Neuronal stem cell (in vitro differentiated cells): ENCODE measurements at regions not wholly inside any gene's neighbourhood (a gene's known extent, or its start where the extent isn't known, plus 50 kb on each side); places are given as distances from the start of the nearest gene placed in this dataset.

Source experiments
- DNase-seq: peaks from one replicate; pipeline ENCODE4 v3.0.0-alpha.2; 2013; ENCODE audit warnings: low spot score
- H2AFZ ChIP-seq: one replicate; pipeline ENCODE4 v1.6.1; 2013; ENCODE audit warnings: mild to moderate bottlenecking, low read length, inconsistent platforms
- H2AK5ac ChIP-seq: 2 replicates; pipeline ENCODE4 v1.6.1; 2013; ENCODE audit warnings: low read depth, mild to moderate bottlenecking, inconsistent platforms, low read length, moderate library complexity, mixed read lengths
- H2BK120ac ChIP-seq: 2 replicates; pipeline ENCODE4 v1.6.1; 2013; ENCODE audit warnings: low read depth, mild to moderate bottlenecking, inconsistent platforms, low read length, moderate library complexity, mixed read lengths
- H2BK12ac ChIP-seq: one replicate; pipeline ENCODE4 v1.6.1; 2013; ENCODE audit warnings: low read length, inconsistent platforms
- H2BK15ac ChIP-seq: 2 replicates; pipeline ENCODE4 v1.6.1; 2013; ENCODE audit warnings: mild to moderate bottlenecking, low read length, inconsistent platforms, mixed read lengths
- H2BK5ac ChIP-seq: one replicate; pipeline ENCODE4 v1.6.1; 2013; ENCODE audit warnings: inconsistent platforms, mild to moderate bottlenecking, low read length, moderate library complexity
- H3K14ac ChIP-seq: one replicate; pipeline ENCODE4 v1.6.1; 2013; ENCODE audit warnings: low read length, inconsistent platforms
- H3K18ac ChIP-seq: 2 replicates; pipeline ENCODE4 v1.6.1; 2013; ENCODE audit warnings: low read length, inconsistent platforms
- H3K23ac ChIP-seq: 2 replicates; pipeline ENCODE4 v1.6.1; 2013; ENCODE audit warnings: low read depth, mild to moderate bottlenecking, mixed read lengths, low read length, inconsistent platforms; ENCODE audit not compliant: poor library complexity
- H3K27ac ChIP-seq: replicated peaks from 3 replicates; pipeline ENCODE4 v1.5.1; 2013; ENCODE audit warnings: low read length, inconsistent platforms
- H3K27me3 ChIP-seq, 3 experiments: 2 replicates each; pipeline ENCODE4 v1.6.1; 2013; ENCODE audit warnings: low read length in 3 of 3, mild to moderate bottlenecking in 2 of 3, inconsistent platforms in 1 of 3, low read depth in 1 of 3, mixed read lengths in 1 of 3, moderate library complexity in 1 of 3; ENCODE audit not compliant: control insufficient read depth in 3 of 3, insufficient read depth in 3 of 3
- H3K36me3 ChIP-seq, 2 donors: replicated peaks in 1 of 2; 2 replicates each; pipeline ENCODE4 v1.6.1; 2013; ENCODE audit warnings: low read length in 2 of 2; ENCODE audit not compliant: control insufficient read depth in 2 of 2, insufficient read depth in 2 of 2
- H3K4ac ChIP-seq: 2 replicates; pipeline ENCODE4 v1.6.1; 2013; ENCODE audit warnings: inconsistent platforms, mild to moderate bottlenecking, low read length, moderate library complexity
- H3K4me1 ChIP-seq, 2 donors: 1 replicate in 1 of 2; 2 replicates in 1 of 2; pipeline ENCODE4 v1.6.1; 2013; ENCODE audit warnings: low read length in 2 of 2, low read depth in 1 of 2; ENCODE audit not compliant: control insufficient read depth in 2 of 2, insufficient read depth in 1 of 2
- H3K4me2 ChIP-seq: one replicate; pipeline ENCODE4 v1.6.1; 2013; ENCODE audit warnings: mild to moderate bottlenecking, low read length, inconsistent platforms; ENCODE audit not compliant: insufficient read depth, poor library complexity, severe bottlenecking
- H3K4me3 ChIP-seq, 2 donors: 2 replicates each; pipeline ENCODE4 v1.5.1; 2013; ENCODE audit warnings: low read length in 2 of 2, mild to moderate bottlenecking in 2 of 2, inconsistent platforms in 1 of 2, moderate library complexity in 1 of 2
- H3K79me1 ChIP-seq: one replicate; pipeline ENCODE4 v1.6.1; 2013; ENCODE audit warnings: low read depth, mild to moderate bottlenecking, inconsistent platforms, low read length, moderate library complexity
- H3K9ac ChIP-seq: one replicate; pipeline ENCODE4 v1.6.1; 2013; ENCODE audit warnings: mild to moderate bottlenecking, low read depth, low read length, inconsistent platforms; ENCODE audit not compliant: poor library complexity
- H3K9me3 ChIP-seq, 2 donors: replicated peaks in 1 of 2; 2 replicates each; pipeline versions ENCODE3 to v1.6.1; 2013; ENCODE audit warnings: low read length in 2 of 2, mild to moderate bottlenecking in 2 of 2, inconsistent platforms in 1 of 2, low read depth in 1 of 2, mixed read lengths in 1 of 2, moderate library complexity in 1 of 2; ENCODE audit not compliant: control insufficient read depth in 2 of 2, insufficient read depth in 1 of 2
- H4K8ac ChIP-seq: one replicate; pipeline ENCODE4 v1.6.1; 2013; ENCODE audit warnings: low read depth, mild to moderate bottlenecking, inconsistent platforms, low read length, moderate library complexity
- H4K91ac ChIP-seq: one replicate; pipeline ENCODE4 v1.6.1; 2013; ENCODE audit warnings: low read length, low read depth, mild to moderate bottlenecking, inconsistent platforms; ENCODE audit not compliant: poor library complexity
- WGBS, 2 donors: extraction: QIAGEN DNeasy Blood & Tissue Kit; methylation state at CpG; one replicate each; pipeline ENCODE4 v1.1.7; 2013; ENCODE audit warnings: missing lambda C conversion rate in 2 of 2, mixed read lengths in 1 of 2; ENCODE audit not compliant: insufficient read length in 2 of 2, insufficient replicate concordance in 1 of 2; ENCODE audit errors: extremely low coverage in 2 of 2; 5-methylcytosine and 5-hydroxymethylcytosine counted together

- Histone ChIP-seq H3K9ac (no peak overlapping the region), H3K4ac (no peak overlapping the region), H3K79me1 (no peaks in the 10 kb centered on the region), H3K9me3 (no peaks in the 10 kb centered on the region), H2BK5ac (no peak overlapping the region), H2BK15ac (no peak overlapping the region), H3K27ac (no peak overlapping the region), H3K4me2 (no peak overlapping the region), H3K27me3 (no peaks in the 10 kb centered on the region), H2AK5ac (peak overlapping the region; percentile 20), H3K14ac (no peak overlapping the region), H3K4me1 (peaks cover 0 to 7% of the 10 kb centered on the region in 2 donors), H3K18ac (no peak overlapping the region), H4K91ac (no peak overlapping the region), H2BK120ac (no peak overlapping the region), H3K23ac (no peak overlapping the region), H3K4me3 (no peak overlapping the region), H2AFZ (no peak overlapping the region), H4K8ac (peak overlapping the region; percentile 44), H2BK12ac (no peak overlapping the region), H3K36me3 (no peaks in the 10 kb centered on the region)
- WGBS, 2 donors: no CpG with 5 or more reads among the region's 8 CpGs
- no peak for DNase-seq
Observed at GRCh38 chr5:68883436-68883835, 210.4 kb upstream of the SLC30A5 start.

GRCh38 chr5:68884144-68884754 is 209.6 kb upstream of the SLC30A5 start:
- no peak overlapping the region for H2BK5ac ChIP-seq
- no peak overlapping the region for H4K91ac ChIP-seq
- no peak overlapping the region for H3K18ac ChIP-seq
- no peak overlapping the region for H2BK15ac ChIP-seq
- no peak overlapping the region for H2BK120ac ChIP-seq
- H3K4ac ChIP-seq: no peak overlapping the region
- no peak overlapping the region for H3K4me2 ChIP-seq
- no peak overlapping the region for H4K8ac ChIP-seq
- no peak overlapping the region for H3K4me3 ChIP-seq
- H2AFZ ChIP-seq: no peak overlapping the region
- no peaks in the 10 kb centered on the region for H3K27me3 ChIP-seq
- no peak overlapping the region for H3K14ac ChIP-seq
- H3K27ac ChIP-seq: no peak overlapping the region
- H3K79me1 ChIP-seq: no peaks in the 10 kb centered on the region
- no peak overlapping the region for H3K23ac ChIP-seq
- peaks cover 0 to 7% of the 10 kb centered on the region in 2 donors for H3K4me1 ChIP-seq
- H2AK5ac ChIP-seq: no peak overlapping the region
- no peak overlapping the region for H2BK12ac ChIP-seq
- no peak for DNase-seq
- no peaks in the 10 kb centered on the region for H3K9me3 ChIP-seq
- no peak overlapping the region for H3K9ac ChIP-seq
- H3K36me3 ChIP-seq: no peaks in the 10 kb centered on the region
- no CpG with 5 or more reads among the region's 4 CpGs for WGBS, 2 donors

- Histone ChIP-seq H3K9ac (no peak overlapping the region), H3K9me3 (no peaks in the 10 kb centered on the region), H2BK5ac (no peak overlapping the region), H4K8ac (no peak overlapping the region), H3K23ac (no peak overlapping the region), H3K18ac (no peak overlapping the region), H3K4me3 (no peak overlapping the region), H3K4ac (no peak overlapping the region), H3K14ac (no peak overlapping the region), H2BK15ac (no peak overlapping the region), H3K4me2 (no peak overlapping the region), H3K79me1 (no peaks in the 10 kb centered on the region), H2BK120ac (no peak overlapping the region), H3K27ac (no peak overlapping the region), H2AFZ (no peak overlapping the region), H3K36me3 (no peaks in the 10 kb centered on the region), H2BK12ac (no peak overlapping the region), H4K91ac (no peak overlapping the region), H3K27me3 (no peaks in the 10 kb centered on the region), H2AK5ac (no peak overlapping the region), H3K4me1 (peaks cover 0 to 7% of the 10 kb centered on the region in 2 donors)
- no peak for DNase-seq
Observed at GRCh38 chr5:68884883-68885282, 208.9 kb upstream of the SLC30A5 start.

- Histone ChIP-seq H3K4me1 (peaks cover 0 to 7% of the 10 kb centered on the region in 2 donors), H2BK120ac (no peak overlapping the region), H3K14ac (no peak overlapping the region), H3K4ac (no peak overlapping the region), H2BK5ac (no peak overlapping the region), H4K8ac (no peak overlapping the region), H4K91ac (no peak overlapping the region), H3K23ac (no peak overlapping the region), H3K4me2 (no peak overlapping the region), H2AFZ (no peak overlapping the region), H3K36me3 (no peaks in the 10 kb centered on the region), H2BK12ac (no peak overlapping the region), H3K27me3 (no peaks in the 10 kb centered on the region), H3K18ac (no peak overlapping the region), H3K4me3 (no peak overlapping the region), H3K27ac (no peak overlapping the region), H3K9me3 (no peaks in the 10 kb centered on the region), H2BK15ac (no peak overlapping the region), H2AK5ac (no peak overlapping the region), H3K9ac (no peak overlapping the region), H3K79me1 (no peaks in the 10 kb centered on the region)
- DNase-seq: no peak
- WGBS, 2 donors: no CpG with 5 or more reads among the region's 4 CpGs
Observed at GRCh38 chr5:68886814-68887213, 207.0 kb upstream of the SLC30A5 start.
